SK-N-SH (cell line): ENCODE measurements at regions not wholly inside any gene's neighbourhood (a gene's known extent, or its start where the extent isn't known, plus 50 kb on each side); places are given as distances from the start of the nearest gene placed in this dataset.

Experiments used
- EP300 ChIP-seq, 2 experiments: IDR thresholded peaks; 2 replicates each; pipeline versions ENCODE4 v1.4.0 to v1.6.1; 2012; ENCODE audit warnings: borderline replicate concordance in 1 of 2, low read depth in 1 of 2, low read length in 1 of 2
- JUND ChIP-seq: IDR thresholded peaks from 2 replicates; pipeline ENCODE4 v1.4.0; 2012
- MXI1 ChIP-seq: IDR thresholded peaks from 2 replicates; pipeline ENCODE4 v1.6.1; 2012; ENCODE audit warnings: mild to moderate bottlenecking, low read depth, low read length, improper control_type of control experiment
- NRF1 ChIP-seq: IDR thresholded peaks from 2 replicates; pipeline ENCODE4 v1.6.1; 2012; ENCODE audit warnings: low read depth, mild to moderate bottlenecking, low read length
- POLR2AphosphoS5 ChIP-seq: IDR thresholded peaks from 2 replicates; pipeline ENCODE4 v1.6.1; 2012; ENCODE audit warnings: low read depth, low read length
- RAD21 ChIP-seq: IDR thresholded peaks from 2 replicates; pipeline ENCODE4 v1.6.1; 2012; ENCODE audit warnings: mild to moderate bottlenecking, low read length
- TAF1 ChIP-seq: IDR thresholded peaks from 2 replicates; pipeline ENCODE4 v1.6.1; 2012; ENCODE audit warnings: low read depth, mild to moderate bottlenecking, low read length, moderate library complexity, borderline replicate concordance
- TF ChIP-seq, protein P1 (sequence below): fragments of 200-600 bp; sonication (generic); IDR thresholded peaks from 2 replicates; pipeline ENCODE4 v1.6.1; 2017; ENCODE audit warnings: antibody characterized with exemption, mild to moderate bottlenecking, moderate library complexity

DNA sequence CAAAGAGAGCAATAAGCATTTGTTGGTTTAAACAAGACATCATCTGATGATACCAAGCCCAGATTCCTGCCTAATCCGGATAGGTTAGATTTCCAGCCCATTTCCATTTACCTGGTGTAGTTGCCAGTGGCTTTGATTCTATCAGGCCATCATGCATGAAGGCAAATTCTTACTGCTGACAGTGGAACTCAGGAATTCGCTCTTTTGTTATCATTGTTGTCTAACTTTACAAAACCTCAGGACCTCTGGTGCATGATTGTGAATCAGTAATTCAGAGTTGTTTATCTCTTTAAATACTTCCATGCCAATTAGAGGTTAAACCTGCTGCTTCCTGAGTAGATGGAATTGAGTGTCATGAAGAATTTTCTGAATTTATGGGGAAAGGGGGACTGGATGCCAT, 76.5 kb downstream of the C9orf152 start:
- TF ChIP-seq EP300 (IDR thresholded peaks at IDR 0.05; ENCODE audit: borderline replicate concordance in 1 of 2, low read depth in 1 of 2, low read length in 1 of 2) (no peak), JUND (no peak), MXI1 (no peak), POLR2AphosphoS5 (no peak), RAD21 (no peak), TAF1 (no peak), NRF1 (no peak)
- TF ChIP-seq, protein P1, sequence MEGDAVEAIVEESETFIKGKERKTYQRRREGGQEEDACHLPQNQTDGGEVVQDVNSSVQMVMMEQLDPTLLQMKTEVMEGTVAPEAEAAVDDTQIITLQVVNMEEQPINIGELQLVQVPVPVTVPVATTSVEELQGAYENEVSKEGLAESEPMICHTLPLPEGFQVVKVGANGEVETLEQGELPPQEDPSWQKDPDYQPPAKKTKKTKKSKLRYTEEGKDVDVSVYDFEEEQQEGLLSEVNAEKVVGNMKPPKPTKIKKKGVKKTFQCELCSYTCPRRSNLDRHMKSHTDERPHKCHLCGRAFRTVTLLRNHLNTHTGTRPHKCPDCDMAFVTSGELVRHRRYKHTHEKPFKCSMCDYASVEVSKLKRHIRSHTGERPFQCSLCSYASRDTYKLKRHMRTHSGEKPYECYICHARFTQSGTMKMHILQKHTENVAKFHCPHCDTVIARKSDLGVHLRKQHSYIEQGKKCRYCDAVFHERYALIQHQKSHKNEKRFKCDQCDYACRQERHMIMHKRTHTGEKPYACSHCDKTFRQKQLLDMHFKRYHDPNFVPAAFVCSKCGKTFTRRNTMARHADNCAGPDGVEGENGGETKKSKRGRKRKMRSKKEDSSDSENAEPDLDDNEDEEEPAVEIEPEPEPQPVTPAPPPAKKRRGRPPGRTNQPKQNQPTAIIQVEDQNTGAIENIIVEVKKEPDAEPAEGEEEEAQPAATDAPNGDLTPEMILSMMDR = no peak
